Neural progenitor cell (in vitro differentiated cells): ENCODE measurements at regions not wholly inside any gene's neighbourhood (a gene's known extent, or its start where the extent isn't known, plus 50 kb on each side); places are given as distances from the start of the nearest gene placed in this dataset. TPM values are rescaled to one million over a fixed set of nuclear protein-coding genes. Genes with fewer than 3 reads are reported as not detected.

Experiments
- small RNA-seq: library from RNA; depleted of rRNA; stranded (forward); fragments of <200 nt; gene quantifications from one replicate; pipeline ENCODE3, GENCODE V24; 2015

Small RNA genes in the stretch of these regions (small RNA-seq; reads per million reads assigned to genes)
- not detected for gene RF00017
- not detected for gene RNU4-90P
